ENCODE measurements at regions not wholly inside any gene's neighbourhood (a gene's known extent, or its start where the extent isn't known, plus 50 kb on each side); places are given as distances from the start of the nearest gene placed in this dataset.

DNA sequence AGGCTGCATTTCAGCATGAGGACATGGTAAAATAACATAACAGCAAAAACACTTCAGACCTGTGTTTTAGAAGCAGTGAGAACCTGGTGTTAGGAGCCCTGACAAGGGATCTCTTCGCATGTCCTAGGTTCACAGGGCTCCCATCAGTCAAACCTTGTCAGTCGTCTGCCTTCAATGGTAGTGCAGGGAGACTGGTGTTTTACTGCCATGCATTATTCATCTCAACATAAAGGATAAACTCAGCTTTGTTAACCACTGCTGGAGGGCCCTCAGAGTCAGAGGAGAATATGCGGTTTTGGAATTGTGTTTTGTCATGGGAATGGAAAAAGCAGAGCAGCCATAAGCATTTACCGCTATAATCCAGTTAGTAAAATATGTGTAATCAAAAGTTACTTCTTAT is 275.9 kb upstream of the GCFC2 start:
- Histone ChIP-seq H3K9ac (replicated peaks; ENCODE audit: extremely low read depth, insufficient read depth, low read length) (no peak overlapping the region), H3K9me3 (replicated peaks; ENCODE audit: control insufficient read depth, insufficient read depth, low read length) (no peaks in the 10 kb centered on the region), H3K4me1 (ENCODE audit: control insufficient read depth, extremely low read depth, insufficient read depth, low read length) (no peaks in the 10 kb centered on the region), H3K27ac (ENCODE audit: insufficient read depth, low read depth, low read length) (no peak overlapping the region), H3K27me3 (ENCODE audit: control insufficient read depth in 2 of 2, insufficient read depth in 2 of 2, low read length in 2 of 2) (no peaks in the 10 kb centered on the region), H3K9me1 (replicated peaks; ENCODE audit: control insufficient read depth, extremely low read depth, insufficient read depth, low read length) (no peaks in the 10 kb centered on the region), H2AFZ (ENCODE audit: low read depth, low read length) (no peak overlapping the region), H3K4me3 (replicated peaks in 1 of 3; ENCODE audit: insufficient read depth in 1 of 3, low read depth in 1 of 3, low read length in 3 of 3) (no peak overlapping the region), H4K20me1 (replicated peaks; ENCODE audit: control insufficient read depth, extremely low read depth, insufficient read depth, low read length) (no peaks in the 10 kb centered on the region), H3K4me2 (ENCODE audit: insufficient read depth, low read length) (no peak overlapping the region), H3K79me2 (ENCODE audit: control insufficient read depth, insufficient read depth, low read length) (no peaks in the 10 kb centered on the region), H3K36me3 (ENCODE audit: control insufficient read depth in 2 of 2, extremely low read depth in 1 of 2, insufficient read depth in 2 of 2, low read length in 2 of 2) (no peaks in the 10 kb centered on the region)
- dilution Hi-C loops (cut with MboI; ENCODE audit: extremely low pct_ligation_motif_present, low sequenced_read_pairs) (no loop called here), intact Hi-C loops (cut with micrococcal nuclease) (no loop called here)
- FAIRE-seq (no peak), DNase-seq (ENCODE audit: low read depth, low spot score) (no peak)
- CTCF ChIA-PET, result no interaction called here
- POLR2A ChIA-PET, result no interaction called here
- TF ChIP-seq POLR2A (IDR thresholded peaks at IDR 0.05; ENCODE audit: low read depth, low read length) (no peak), GATA2 (IDR thresholded peaks at IDR 0.05; ENCODE audit: insufficient read depth, insufficient read length, low read depth, low read length) (no peak), CTCF (IDR thresholded peaks at IDR 0.05; ENCODE audit: extremely low read depth in 1 of 2, insufficient read depth in 1 of 2, low read depth in 1 of 2, low read length in 2 of 2) (no peak), POLR2AphosphoS5 (IDR thresholded peaks at IDR 0.05; ENCODE audit: insufficient read depth, low read depth, low read length) (no peak), FOS (IDR thresholded peaks at IDR 0.05; ENCODE audit: borderline replicate concordance, insufficient read depth, low read length) (no peak), JUN (IDR thresholded peaks at IDR 0.05; ENCODE audit: borderline replicate concordance, insufficient read depth, insufficient read length, low read depth) (no peak), MYC (IDR thresholded peaks at IDR 0.05; ENCODE audit: low read depth, low read length) (no peak), EZH2 (IDR thresholded peaks at IDR 0.05; ENCODE audit: borderline replicate concordance, low read depth, low read length, severe bottlenecking) (no peak)
- TF ChIP-seq, protein P1, sequence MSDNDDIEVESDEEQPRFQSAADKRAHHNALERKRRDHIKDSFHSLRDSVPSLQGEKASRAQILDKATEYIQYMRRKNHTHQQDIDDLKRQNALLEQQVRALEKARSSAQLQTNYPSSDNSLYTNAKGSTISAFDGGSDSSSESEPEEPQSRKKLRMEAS (IDR thresholded peaks at IDR 0.05; ENCODE audit: insufficient read depth, insufficient read length), result no peak
- no TSS peak for BruUV-seq (replicated peaks)

All from endothelial cell of umbilical vein (primary cell).